Kidney (tissue), 13 donors: ENCODE measurements at regions not wholly inside any gene's neighbourhood (a gene's known extent, or its start where the extent isn't known, plus 50 kb on each side); places are given as distances from the start of the nearest gene placed in this dataset.

ENCODE experiments used
- DNase-seq, 5 donors: peaks; one replicate each; pipeline ENCODE4 v3.0.0-alpha.2; 2013 to 2020
- FAIRE-seq: peaks from 2 replicates; lab custom pipeline; 2012; peaks lifted over from hg19 to GRCh38; lab: Jason Lieb, UNC
- H3K27ac ChIP-seq, 2 donors: one replicate each; pipeline ENCODE4 v1.7.0; 2013; ENCODE audit warnings: low read depth in 2 of 2, low read length in 2 of 2, inconsistent platforms in 1 of 2
- H3K27me3 ChIP-seq: one replicate; pipeline ENCODE4 v1.7.1; 2013; ENCODE audit warnings: low read length, inconsistent platforms; ENCODE audit not compliant: control insufficient read depth, insufficient read depth
- H3K36me3 ChIP-seq, 3 donors: one replicate each; pipeline versions ENCODE4 v1.7.0 to v1.7.1; 2013; ENCODE audit warnings: low read length in 3 of 3, control low read depth in 1 of 3, inconsistent platforms in 1 of 3; ENCODE audit not compliant: insufficient read depth in 3 of 3, control insufficient read depth in 2 of 3
- H3K4me1 ChIP-seq, 3 donors: one replicate each; pipeline versions ENCODE4 v1.7.0 to v1.7.1; 2013; ENCODE audit warnings: low read length in 3 of 3, inconsistent platforms in 1 of 3, low read depth in 1 of 3; ENCODE audit not compliant: control insufficient read depth in 2 of 3, insufficient read depth in 2 of 3
- H3K4me3 ChIP-seq, 3 donors: one replicate each; pipeline versions ENCODE4 v1.7.0 to v1.8.1; 2013; ENCODE audit warnings: low read length in 3 of 3, control low read depth in 1 of 3, inconsistent platforms in 1 of 3
- H3K9ac ChIP-seq, 3 donors: one replicate each; pipeline versions ENCODE4 v1.7.0 to v1.7.1; 2013; ENCODE audit warnings: low read length in 3 of 3, control low read depth in 1 of 3, inconsistent platforms in 1 of 3
- H3K9me3 ChIP-seq, 3 donors: one replicate each; pipeline versions ENCODE4 v1.7.0 to v1.7.1; 2013; ENCODE audit warnings: low read length in 3 of 3, control low read depth in 1 of 3, inconsistent platforms in 1 of 3; ENCODE audit not compliant: control insufficient read depth in 2 of 3, insufficient read depth in 1 of 3
- intact Hi-C: fragments of 100-400 bp; cut with DNase I; formaldehyde crosslinking; loops from one replicate; pipeline ENCODE4 v1.11.1; 2022
- TF ChIP-seq, protein P1 (sequence below): IDR thresholded peaks from 3 replicates; pipeline ENCODE4 v1.5.1; 2012; ENCODE audit warnings: mild to moderate bottlenecking, moderate library complexity, borderline replicate concordance; ENCODE audit not compliant: insufficient read depth; ENCODE audit errors: extremely low read depth
- donor health status: control.
- donor health status: control.
- donor health status: control.
- donor health status: control.
- donor health status: control.
- donor health status: DM: yes; HTN: yes; CAD: no.
- donor health status: Normal renal cell carcinoma (clear cell type).

DNA sequence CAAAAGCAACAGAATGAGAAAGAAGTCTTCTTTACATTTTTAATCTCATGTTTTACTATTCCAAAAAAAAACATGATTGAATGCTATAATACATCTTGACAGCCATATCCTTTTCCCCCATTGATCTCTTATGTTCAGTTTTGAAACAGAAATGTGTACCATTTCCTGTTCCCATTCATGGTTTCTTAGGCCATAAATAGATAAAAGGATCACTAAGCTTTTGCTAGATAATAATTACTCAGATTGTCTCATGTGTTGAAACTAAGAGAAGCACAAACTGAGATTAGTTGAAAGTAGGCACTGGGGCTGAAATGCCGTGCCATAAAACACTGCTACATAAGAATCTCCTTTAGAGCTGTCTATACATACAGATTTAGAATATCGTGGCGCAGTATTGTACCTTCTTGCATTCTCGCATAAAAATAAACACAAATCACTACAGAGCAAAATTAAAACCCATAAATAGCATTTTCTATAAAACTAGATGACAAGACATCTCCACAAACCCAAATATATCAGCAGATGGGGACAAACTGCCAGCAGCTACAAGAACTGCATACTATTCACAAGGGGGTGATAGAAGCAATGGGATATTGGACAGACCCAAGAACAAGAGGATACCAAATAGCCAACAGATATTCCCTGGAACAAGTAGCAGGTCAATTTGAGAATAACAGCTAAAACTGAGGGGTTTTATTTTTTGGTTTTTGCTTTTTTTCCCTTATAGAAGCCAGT is 405.3 kb upstream of the PRMT6 start:
- Histone ChIP-seq H3K27me3 (no peaks in the 10 kb centered on the region), H3K36me3 (no peaks in the 10 kb centered on the region), H3K9me3 (no peaks in the 10 kb centered on the region), H3K4me3 (no peak overlapping the region), H3K9ac (no peak overlapping the region), H3K4me1 (no peaks in the 10 kb centered on the region), H3K27ac (no peak overlapping the region)
- FAIRE-seq (no peak), DNase-seq (no peak)
- TF ChIP-seq, protein P1, sequence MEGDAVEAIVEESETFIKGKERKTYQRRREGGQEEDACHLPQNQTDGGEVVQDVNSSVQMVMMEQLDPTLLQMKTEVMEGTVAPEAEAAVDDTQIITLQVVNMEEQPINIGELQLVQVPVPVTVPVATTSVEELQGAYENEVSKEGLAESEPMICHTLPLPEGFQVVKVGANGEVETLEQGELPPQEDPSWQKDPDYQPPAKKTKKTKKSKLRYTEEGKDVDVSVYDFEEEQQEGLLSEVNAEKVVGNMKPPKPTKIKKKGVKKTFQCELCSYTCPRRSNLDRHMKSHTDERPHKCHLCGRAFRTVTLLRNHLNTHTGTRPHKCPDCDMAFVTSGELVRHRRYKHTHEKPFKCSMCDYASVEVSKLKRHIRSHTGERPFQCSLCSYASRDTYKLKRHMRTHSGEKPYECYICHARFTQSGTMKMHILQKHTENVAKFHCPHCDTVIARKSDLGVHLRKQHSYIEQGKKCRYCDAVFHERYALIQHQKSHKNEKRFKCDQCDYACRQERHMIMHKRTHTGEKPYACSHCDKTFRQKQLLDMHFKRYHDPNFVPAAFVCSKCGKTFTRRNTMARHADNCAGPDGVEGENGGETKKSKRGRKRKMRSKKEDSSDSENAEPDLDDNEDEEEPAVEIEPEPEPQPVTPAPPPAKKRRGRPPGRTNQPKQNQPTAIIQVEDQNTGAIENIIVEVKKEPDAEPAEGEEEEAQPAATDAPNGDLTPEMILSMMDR: no peak
- intact Hi-C loops: no loop called here

DNA sequence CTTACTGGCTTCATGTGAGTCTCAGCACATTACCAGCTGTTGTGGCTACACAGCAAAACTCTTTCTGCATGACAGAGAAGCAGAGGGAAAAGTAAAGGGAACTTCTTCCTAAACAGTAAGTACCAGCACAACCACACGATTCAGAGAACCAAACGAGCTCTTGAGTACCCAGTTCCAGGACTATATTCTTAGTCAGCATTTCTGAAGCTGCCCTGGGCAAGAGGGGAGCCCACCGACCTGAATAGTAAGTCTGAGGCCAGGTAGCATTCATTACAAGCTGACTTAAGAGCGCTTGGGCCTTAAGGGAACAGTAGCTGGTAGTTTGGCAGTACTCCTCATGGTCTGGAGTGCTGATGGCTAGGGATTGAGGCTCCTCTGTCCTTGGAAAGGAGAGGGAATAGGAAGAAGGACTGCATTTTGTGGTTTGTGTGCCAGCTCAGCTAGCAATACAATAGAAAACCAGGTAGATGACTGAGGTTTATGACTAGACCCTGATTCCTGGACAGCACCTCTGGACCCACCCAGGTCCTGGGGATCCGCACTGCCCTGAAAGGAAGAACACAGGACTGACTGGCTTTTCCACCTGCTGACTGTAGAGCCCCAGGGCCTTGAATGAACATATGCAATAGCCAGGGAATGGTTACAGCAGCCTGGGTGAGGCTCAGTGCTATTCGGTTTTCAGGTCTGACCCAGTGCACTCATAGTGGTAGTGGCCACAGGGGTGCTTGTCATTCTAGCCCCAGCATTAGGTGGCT is 396.8 kb upstream of the PRMT6 start:
- no peaks in the 10 kb centered on the region for H3K27me3 ChIP-seq
- no peaks in the 10 kb centered on the region for H3K36me3 ChIP-seq
- H3K9me3 ChIP-seq: no peaks in the 10 kb centered on the region
- H3K4me3 ChIP-seq: no peak overlapping the region
- no peaks in the 10 kb centered on the region for H3K4me1 ChIP-seq
- H3K9ac ChIP-seq: no peak overlapping the region
- no peak for DNase-seq
- intact Hi-C loops: no loop called here
- FAIRE-seq: no peak
- TF ChIP-seq, protein P1: no peak
- H3K27ac ChIP-seq: no peak overlapping the region

DNA sequence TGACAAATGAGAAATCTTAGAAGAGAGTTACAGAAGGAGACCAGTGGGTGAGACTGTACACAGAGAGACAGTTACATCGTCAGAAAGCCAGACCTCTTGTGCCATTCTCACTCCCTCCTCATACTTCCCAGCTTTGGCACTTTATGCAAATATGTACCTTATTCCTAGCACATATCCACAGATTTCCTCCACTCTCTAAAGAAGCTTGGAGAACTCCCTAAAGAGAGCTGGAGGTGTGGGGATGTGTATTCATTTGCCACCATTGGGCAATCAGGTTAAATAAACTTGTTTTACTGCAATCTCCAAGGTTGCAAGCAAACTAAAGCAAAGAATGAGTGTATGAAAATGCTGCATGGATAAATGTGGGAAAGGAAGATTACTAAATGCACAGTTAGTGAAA is 380.9 kb upstream of the PRMT6 start:
- FAIRE-seq (no peak), DNase-seq (no peak)
- no peaks in the 10 kb centered on the region for H3K4me1 ChIP-seq
- H3K4me3 ChIP-seq: no peak overlapping the region
- no peaks in the 10 kb centered on the region for H3K9me3 ChIP-seq
- TF ChIP-seq, protein P1: no peak
- H3K36me3 ChIP-seq: no peaks in the 10 kb centered on the region
- H3K27me3 ChIP-seq: no peaks in the 10 kb centered on the region
- H3K9ac ChIP-seq: no peak overlapping the region
- intact Hi-C loops: no loop called here
- H3K27ac ChIP-seq: no peak overlapping the region
